UCSD-AML1 (cell line): ENCODE measurements at regions not wholly inside any gene's neighbourhood (a gene's known extent, or its start where the extent isn't known, plus 50 kb on each side); places are given as distances from the start of the nearest gene placed in this dataset.

Experiments
- DNase-seq: peaks from one replicate; lab custom pipeline; 2025; ENCODE audit not compliant: unreplicated experiment; lab: John Stamatoyannopoulos, UW

DNA sequence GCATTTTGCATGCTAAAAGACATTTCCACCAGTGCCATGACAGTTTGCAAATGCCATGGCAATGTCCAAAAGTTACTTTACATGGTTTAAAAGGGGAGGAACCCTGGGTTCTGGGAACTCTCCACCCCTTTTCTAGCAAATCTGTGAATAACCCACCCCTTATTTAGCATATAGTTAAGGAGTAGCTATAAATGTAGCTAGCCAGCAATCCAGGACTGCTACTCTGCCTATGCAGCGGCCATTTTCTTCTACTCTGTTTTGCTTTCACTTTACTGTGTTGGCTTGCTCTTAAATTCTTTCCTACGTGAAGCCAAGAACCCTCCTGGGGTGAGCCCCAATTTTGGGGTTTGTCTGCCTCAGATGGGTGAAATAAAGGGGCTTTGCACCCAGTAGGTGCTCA lies 141.0 kb downstream of the PTPN11 start:
- DNase-seq = no peak

DNA sequence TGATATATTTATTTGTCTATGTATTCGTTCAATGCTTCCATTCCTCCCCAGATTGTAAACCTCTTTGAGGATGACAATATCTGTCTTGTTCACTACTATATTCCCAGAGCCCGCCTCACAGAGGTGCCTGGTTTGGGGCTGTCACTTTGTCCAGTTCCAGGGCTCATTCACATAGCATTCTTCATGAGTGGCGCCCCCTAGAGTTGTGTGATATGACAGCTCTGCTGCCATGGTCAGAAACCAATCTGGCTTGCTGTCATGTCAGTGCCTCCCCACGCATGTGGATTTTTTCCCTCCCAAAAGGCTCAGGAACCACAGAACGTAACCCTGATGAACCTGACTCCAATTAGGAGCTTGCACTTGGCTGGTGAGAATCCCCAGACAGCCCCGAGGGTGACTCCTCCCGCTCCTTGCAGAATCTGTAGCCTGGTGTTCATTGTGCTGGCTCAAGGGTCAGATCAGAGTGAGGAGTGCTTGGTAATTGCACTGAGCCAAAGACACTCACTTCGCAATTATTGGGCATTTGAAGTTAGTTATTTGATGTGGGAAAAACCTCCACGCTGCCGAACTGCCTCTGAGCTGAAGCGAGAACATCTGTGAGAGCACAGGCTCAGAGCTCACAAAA lies 145.5 kb downstream of the PTPN11 start:
- DNase-seq = no peak

DNA sequence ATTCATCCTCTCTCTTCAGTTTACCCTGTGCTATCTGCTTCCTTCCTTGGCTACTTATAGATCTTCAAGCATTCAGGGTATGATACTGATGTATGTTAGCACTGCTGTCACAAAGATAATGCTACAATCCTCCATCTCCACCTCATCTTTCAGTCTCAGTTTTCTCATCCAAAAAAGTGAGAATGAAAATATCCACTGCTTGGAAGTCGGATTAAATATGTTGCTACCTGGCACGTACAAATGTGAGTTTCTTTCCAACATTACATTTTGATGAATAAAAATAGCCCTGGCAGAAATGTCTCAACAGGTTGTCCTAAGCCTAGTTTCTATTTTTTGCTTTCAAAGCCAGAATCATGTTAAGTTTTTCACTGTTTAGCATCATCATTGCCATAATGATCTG lies 149.9 kb downstream of the PTPN11 start:
- no peak for DNase-seq

DNA sequence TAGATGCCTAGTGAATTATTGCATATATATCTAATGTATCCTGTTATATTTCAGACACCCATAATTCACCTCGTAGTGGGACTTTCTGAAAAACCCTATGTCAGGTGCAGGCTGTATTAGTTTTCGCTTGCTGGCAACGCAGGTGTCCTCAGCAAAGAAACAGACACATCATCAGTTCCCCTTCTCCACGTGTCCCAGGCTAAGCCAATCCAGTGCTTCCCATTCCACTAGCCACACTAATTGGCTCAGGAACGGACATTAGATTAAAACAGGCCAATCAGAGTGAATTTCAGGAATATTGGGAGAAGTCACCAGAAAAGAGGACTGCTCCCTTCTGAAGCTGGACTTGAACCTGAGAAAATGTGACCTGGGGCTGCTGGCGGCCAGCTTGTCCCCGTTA lies 151.3 kb downstream of the PTPN11 start:
- DNase-seq = no peak

DNA sequence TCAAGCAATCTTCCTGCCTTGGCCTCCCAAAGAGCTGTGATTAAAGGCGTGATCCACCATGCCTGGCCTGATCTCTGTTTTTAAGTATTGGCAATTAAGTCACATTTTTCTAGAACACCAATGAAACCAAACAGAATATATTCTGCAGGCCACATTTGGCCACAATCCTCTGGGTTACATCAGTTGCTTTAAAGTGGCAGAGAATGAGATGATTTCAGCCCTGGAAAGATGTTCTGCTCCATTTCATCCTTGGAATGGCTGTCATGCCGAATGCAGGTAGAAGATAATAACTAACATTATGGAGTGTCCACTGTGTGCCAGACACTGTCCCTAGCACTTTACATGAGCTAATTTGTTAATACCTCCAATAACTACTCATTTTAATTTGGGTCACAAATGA lies 154.4 kb downstream of the PTPN11 start:
- no peak for DNase-seq

DNA sequence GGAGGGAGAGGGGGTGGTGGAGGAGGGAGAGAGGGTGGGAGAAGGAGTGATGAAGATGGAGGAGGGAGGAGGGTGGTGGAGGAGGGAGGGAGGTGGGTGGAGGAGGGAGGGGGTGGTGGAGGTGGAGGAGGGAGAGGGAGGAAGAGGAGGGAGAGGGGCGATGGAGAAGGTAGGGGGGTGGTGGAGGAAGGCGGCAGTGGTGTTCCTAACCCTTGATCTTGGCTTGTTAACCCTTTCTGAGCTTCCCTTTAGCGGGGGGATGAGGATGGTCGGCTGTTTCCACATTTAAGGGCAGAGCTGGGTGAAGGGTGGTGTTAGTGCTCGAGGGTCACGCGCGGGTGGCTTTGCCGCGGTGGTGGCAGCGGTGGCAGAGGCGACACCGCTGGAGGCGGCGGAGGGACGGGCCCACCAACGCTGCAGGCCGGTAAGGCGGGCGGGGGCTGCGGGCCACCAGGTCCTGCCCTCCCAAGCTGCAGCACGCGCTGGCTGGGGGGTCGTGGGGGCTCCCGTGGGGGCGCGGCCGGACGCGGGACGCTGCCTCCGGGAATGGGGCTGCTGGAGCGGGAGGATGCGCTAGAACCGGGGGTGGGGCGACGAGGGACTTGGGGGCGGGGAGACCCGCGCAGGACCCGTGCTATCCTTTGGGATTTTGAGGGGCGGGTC lies 156.3 kb downstream of the PTPN11 start:
- DNase-seq = no peak

DNA sequence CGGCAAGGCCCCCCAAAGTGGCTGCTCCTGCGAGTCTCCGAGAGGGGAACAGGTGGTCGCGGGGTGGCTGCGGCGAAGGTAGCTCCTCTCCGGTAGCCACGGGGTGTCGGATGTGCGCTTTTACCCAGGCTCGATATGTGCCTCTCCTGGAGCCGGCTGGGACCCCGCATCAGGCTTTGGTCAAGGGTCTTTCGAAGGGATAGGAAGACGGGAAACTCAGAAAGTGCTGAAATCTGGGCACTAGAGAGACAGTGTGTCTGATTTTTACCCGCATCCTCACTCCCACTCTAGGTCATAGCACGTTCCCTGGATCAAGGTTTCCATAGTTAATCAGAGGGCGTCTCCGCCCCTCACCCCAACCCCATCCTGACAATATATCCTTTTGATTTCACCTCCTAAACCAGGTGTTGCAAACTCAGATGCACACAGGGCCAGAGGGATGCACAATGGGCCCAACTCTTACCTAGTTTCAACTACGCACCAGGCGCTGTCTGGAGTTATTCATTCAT lies 156.9 kb downstream of the PTPN11 start:
- DNase-seq = no peak

DNA sequence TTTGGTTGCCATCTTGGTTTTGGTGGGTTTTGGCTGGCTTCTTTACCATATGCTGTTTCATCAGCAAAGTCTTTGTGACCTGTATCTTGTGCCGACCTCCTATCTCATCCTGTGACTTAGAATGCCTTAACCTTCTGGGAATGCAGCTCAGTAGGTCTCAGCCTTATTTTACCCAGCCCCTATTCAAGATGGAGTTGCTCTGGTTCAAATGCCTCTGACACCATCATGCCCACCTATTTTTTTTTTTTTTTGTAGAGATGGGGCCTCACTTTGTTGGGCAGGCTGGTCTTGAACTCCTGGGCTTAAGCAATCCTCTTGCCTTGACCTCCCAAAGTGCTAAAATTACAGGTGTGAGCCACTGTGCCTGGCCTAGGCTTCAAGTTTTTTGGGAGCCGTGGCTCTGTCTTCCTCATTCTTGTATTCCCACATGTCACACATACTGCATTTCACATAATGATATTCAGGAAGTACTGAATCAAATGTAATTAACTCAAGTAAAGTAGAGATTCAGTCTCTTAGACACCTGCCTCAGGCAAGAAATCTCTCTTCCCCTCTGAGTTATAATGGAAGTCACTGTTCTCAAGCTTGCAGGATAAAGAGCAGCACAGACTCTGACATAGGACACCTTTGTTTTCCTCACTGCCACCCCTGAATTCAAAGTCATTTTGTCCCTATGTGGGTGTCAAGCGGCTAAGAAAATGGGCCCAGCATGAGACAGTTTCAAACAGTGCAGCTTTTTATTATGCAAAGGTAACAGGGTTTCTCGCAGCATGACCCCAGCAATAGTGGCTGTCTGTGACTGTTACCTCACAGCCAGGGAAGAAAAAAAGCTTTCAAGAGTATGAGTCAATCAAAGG lies 159.0 kb downstream of the PTPN11 start:
- DNase-seq = no peak

DNA sequence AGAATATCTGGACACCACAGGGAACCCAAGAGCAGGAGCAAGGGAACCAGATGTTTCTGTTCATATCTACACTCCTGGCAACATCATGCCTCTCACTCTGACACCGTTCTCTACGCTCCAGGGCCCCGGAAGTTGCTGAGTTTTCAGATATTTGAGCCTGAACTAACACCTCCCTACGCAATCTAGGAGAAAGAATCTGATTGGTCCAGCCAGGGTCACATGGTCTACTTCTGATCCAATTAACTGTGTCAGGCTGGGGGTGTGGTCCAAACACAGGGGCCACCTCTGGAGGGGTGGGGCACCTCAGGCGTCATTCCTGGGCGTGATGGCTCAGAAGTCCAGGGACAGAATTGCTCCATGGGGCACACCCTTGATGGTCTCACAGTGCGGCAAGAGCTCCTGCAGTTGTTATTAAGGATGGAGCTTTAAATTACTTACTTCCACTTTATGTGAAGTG lies 165.5 kb downstream of the PTPN11 start:
- DNase-seq = no peak

DNA sequence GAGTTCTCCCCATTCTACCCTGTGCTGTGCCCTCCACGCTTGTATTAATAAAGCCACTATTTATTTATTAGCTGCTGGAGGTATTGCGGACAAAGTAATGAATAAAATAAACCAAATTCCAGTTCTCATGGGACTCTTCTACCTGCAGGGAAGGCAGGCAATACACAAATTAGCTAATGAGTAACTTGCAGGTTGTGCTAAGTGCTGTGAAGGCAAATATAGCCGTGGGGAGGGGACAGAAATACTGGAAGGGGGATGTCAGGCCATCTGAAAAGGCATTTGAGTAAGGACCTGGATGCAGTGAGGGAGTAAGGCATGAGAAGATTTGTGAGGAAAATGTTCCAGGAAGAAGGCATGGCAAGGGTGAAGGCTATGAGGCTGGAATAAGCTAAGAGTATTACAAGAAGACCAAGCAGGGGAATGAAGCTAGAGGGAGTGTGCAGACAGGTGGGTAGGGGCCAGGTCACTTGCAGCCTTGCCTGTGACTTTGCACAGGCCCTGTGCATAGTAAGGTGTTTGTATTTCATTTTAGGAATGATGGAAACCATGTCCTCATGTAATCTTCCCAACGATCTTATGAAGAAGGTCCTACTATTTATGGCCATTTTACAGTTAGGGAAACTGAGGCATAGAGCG lies 167.5 kb downstream of the PTPN11 start:
- no peak for DNase-seq

DNA sequence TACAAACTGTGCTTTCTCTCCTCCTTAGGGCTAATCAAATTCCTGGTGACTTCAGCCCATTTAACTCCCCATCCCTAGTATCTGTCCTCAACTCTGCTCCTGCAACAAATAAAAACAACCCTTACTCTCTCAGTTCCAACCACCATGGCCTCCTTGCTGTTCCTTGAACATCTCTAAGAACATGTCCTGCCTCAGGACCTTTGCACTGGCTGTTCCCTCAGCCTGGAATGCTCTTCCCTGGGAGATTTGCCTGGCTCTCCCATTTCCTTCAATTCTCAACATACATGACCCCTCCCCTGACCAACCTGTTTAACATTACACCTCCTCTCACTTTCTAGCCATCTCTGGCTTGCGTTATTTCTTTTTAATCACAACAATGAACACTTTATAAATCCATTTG lies 170.5 kb downstream of the PTPN11 start:
- DNase-seq = no peak

DNA sequence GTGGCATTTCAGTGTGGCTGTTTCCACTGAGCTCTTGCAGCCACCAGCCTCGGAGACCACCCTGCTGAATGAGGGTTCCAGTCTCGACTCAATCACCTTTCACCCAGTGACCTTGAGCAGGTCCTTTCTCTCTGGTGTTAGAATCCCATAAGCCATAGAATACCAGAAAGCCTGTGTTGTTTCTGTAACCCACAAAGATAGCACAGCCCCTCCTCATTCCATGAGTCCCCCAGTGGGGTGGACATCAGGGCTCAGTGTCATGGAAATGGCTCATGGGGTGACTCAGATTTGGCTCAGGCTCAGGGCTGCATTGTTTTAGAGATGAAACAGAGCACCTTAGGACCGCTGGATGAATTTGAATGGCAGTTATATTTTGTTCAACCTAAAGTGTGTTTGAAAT lies 171.5 kb downstream of the PTPN11 start:
- DNase-seq = no peak

DNA sequence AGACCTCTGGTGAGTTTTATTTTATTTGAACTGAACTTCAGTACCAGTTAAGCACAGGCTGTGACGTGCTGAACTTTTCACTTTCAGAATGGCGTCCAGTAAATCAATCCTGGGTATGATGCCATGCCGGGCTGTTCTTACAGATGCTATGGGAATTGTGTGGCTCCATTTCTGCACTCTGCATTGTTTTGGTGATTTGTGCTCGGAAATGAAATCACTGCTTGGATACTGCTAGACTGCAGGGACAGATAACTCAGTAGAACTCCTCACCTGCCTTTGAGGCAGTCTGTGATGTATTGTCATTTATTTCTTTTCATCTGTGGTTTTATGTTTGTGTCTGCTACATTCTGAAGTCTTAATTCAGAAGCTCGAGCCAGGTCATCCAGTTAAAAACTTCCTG lies 172.7 kb downstream of the PTPN11 start:
- no peak for DNase-seq

DNA sequence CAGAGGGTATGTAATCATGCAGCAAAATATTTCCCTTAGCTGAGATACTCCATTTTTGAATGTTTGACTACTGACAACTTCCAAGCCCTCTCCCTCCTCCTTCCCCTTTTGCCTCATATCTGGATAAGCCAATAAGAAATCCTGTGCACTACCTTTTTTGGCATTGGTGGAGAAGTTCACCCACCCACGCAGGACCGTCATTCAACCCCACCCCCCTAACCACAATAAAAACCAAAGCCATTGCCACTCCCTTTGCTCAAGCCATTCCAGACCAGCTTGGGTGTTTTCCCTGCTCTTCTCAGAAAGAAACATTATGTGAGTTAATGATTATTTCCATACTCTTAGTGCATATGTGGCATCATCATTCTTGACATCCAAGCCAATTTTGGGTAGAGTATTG lies 176.7 kb downstream of the PTPN11 start:
- DNase-seq = no peak

DNA sequence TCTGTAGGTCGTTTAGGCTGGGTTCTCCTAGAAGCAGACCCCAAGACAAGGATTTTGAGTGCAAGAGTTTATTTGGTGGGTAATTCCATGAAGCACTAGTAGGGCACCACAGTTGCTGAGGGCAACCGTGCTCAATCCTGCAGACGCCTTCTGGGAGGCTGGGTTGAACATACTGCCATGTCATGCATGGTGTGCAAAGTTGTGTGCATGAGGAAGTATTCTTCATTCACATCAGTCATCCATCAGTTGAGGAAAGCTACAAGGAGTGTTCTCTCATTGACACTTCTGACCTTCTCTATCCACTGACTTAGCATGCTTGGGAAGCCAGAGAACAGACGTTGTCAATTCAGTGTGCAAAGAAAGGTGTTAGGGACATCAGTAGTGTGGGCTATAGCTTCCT lies 179.2 kb downstream of the PTPN11 start:
- DNase-seq = no peak

DNA sequence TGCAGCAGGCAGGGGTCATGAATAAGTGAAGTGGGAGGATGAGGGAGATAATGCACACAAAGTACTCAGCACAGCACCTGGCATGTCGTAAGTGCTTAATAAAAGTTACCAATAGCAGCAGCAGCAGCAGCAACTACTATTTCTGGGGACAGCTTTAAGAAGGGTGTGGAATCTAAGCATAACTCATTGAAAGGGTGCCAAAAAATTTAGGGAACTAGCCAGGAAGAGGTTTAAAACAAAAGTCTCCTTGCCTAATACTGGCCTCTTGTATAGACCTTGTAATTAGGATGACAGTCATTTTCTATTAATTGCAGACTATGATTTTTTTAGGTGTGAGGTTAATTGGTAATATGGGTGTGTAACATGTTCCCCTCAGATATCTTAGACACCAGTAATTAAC lies 179.9 kb downstream of the PTPN11 start:
- DNase-seq = no peak

DNA sequence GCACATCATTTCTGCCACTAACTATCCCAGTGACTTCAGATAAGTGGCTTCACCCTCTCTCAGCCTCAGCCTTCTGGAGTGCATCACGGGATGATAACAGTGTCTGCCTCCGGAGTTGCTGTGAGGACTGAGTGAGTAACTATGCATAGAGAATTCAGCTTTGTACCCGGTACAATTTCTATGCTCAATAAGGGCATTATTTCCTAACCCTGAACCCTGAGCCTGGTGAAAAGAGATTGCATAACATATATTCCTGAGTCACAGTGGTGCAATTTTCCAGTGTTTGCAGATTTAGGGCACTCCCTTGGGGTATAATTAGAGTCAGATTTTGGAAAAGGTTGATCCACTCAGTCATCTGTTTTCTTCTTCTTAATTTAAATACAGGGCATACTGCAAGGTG lies 181.1 kb downstream of the PTPN11 start:
- DNase-seq = no peak

DNA sequence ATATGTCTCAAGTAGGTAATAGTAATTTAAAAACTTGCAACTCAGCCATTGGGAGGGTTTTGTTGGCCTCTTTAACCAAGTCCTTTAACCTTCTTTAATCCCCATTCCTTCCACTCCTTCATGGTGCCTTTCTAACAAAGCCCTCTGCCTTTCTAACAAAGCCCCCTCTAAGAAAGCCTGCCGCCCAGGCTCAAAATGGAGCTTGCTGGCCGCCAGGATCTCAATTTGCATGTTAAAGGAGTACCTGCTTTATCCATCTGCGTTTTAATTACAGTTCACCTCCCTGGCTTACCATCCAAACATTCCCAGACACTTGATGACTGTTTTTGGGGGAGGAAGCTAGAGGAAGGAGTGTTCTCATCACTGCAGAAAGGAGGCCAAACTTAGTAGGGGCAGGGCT lies 183.4 kb downstream of the PTPN11 start:
- DNase-seq = no peak

DNA sequence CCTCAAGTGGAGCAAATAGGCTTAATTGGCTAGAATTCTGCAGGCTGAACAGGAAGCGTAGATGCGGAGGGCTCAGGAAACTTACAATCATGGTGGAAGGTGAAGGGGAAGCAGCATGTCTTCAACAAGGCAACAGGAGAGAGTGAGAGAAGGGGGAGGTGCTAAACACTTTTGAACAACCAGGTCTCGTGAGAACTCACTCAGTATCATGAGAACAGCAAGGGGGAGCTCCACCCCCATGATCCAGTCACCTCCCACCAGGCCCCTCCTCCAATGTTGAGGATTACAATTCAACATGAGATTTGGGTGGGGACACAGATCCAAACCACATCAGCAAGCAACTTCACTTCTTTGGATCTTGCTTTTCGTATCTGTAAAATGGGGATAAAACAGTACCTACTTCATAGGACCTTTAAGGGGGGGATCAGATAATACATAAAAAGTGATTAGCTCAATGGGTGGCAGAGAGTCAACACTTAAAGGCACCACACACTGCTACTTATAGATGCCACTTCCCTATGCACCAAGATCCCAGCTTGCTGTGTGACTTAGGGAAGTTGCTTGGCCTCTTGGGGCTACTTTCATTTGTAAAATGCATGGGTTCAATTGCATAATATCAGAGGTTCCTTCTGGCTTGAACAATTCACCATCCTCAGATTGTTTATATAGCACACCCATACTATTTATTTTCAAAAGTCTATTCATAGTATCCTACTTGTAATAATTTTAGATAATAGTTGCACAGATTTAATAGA lies 184.8 kb upstream of the RPH3A start:
- DNase-seq = no peak

DNA sequence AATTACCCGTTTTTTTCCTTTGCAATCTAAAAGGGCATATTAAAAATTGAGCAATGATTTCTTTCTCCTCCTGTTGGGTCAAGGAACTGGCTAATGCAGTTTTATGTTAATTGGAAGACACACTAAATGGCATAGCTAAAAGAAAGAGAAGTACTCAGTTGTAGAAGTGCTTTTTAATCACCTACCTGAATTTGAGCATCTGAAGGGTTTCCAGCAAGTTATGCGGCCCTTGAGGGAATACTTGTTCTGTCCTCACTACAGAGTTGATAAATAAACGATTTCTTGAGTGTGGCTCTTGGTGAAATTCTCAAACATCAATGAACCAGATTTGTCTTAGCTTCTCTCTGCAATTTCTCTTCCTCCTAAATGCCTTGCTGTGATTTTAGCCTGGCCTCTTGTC lies 184.1 kb upstream of the RPH3A start:
- DNase-seq = no peak

DNA sequence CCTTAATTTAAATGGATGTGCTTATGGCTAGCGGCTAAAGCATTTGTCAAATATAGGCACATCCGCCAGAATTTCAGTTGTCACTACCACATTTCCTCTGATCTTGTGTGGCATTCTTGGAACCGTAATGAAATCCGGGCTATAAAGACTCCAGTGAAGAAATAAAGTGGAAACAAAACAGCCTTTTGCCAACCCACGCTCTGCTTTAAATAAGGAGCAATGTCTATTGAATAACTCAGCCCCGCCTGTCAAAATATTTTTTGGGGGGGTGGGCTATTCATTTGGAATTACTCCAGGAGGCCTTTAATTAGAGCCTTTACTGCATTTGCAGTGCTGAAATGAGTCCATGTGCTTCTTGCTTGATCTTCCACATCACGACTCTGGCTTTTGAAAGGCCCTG lies 179.6 kb upstream of the RPH3A start:
- DNase-seq = no peak
